ENCODE measurements at regions not wholly inside any gene's neighbourhood (a gene's known extent, or its start where the extent isn't known, plus 50 kb on each side); places are given as distances from the start of the nearest gene placed in this dataset.

GRCh38 chr6:43951756-43952675 lies 175.2 kb downstream of the MRPL14 start (continued):
- TF ChIP-seq CTCFL (IDR thresholded peaks at IDR 0.05; ENCODE audit: borderline replicate concordance, insufficient read depth, low read depth, low read length, poor library complexity, severe bottlenecking) (peak; percentile 3), GABPB1 (CRISPR knock-in tag; IDR thresholded peaks at IDR 0.05) (0 out of 2 replicates have a peak, but pooled peaks have one; percentile 6), REST (IDR thresholded peaks at IDR 0.05; ENCODE audit: borderline replicate concordance) (peak; percentile 24; the same call in 1 of the 2 replicates), REST (CRISPR knock-in tag; IDR thresholded peaks at IDR 0.05; ENCODE audit: low read depth) (no peak; the same call in 1 of the 2 replicates)

All from K562 (cell line).